GM12873 (cell line): ENCODE measurements at regions not wholly inside any gene's neighbourhood (a gene's known extent, or its start where the extent isn't known, plus 50 kb on each side); places are given as distances from the start of the nearest gene placed in this dataset.

Experiments used
- TF ChIP-seq, protein P1 (sequence below): IDR thresholded peaks from 2 replicates; pipeline ENCODE4 v1.5.1; 2012; ENCODE audit warnings: low read depth, mild to moderate bottlenecking, moderate library complexity, low read length, control low read depth; ENCODE audit not compliant: insufficient read depth; ENCODE audit errors: missing control alignments

DNA sequence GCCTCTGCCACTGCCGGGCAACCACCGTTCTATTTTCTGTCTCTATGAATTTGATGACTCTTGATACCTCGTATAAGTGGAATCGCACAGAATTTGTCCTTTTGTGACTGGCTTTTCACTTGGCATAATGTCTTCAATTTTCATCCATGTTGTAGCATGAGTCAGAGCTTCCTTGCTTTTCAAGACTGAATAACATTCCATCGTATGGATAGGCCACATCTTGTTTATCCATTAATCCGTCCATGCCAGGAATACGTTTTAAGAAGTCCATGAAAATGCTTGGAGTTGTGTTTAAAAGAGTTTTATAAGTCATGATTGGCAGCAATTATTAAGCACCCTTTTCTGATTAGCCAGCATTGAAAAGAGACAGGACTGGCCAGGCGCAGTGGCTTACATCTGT lies 53.6 kb upstream of the CLDN10 start:
- TF ChIP-seq, protein P1, sequence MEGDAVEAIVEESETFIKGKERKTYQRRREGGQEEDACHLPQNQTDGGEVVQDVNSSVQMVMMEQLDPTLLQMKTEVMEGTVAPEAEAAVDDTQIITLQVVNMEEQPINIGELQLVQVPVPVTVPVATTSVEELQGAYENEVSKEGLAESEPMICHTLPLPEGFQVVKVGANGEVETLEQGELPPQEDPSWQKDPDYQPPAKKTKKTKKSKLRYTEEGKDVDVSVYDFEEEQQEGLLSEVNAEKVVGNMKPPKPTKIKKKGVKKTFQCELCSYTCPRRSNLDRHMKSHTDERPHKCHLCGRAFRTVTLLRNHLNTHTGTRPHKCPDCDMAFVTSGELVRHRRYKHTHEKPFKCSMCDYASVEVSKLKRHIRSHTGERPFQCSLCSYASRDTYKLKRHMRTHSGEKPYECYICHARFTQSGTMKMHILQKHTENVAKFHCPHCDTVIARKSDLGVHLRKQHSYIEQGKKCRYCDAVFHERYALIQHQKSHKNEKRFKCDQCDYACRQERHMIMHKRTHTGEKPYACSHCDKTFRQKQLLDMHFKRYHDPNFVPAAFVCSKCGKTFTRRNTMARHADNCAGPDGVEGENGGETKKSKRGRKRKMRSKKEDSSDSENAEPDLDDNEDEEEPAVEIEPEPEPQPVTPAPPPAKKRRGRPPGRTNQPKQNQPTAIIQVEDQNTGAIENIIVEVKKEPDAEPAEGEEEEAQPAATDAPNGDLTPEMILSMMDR: no peak

GRCh38 chr13:95499811-95500712 lies 52.5 kb upstream of the CLDN10 start:
- TF ChIP-seq, protein P1: no peak

DNA sequence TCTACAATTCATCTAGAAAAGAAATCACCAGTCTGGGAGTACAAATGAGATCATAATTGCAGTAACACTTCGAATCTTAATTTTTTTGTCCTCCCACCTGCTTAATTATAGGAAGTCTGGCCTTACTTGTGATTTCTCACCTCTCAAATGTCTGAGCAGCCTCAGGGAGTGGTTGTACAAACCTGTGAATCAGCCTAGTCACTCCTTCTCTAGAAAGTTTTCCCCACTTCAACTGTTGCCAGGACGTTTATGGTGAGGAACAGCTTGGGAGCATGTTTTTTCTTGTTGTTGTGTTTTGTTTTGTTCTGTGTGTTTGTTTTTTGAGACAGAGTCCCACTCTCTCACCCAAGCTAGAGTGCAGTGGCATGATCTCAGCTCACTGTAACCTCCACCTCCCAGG lies 50.3 kb upstream of the CLDN10 start:
- TF ChIP-seq, protein P1: no peak
